HEK293 (cell line): ENCODE measurements at regions not wholly inside any gene's neighbourhood (a gene's known extent, or its start where the extent isn't known, plus 50 kb on each side); places are given as distances from the start of the nearest gene placed in this dataset.

Source experiments
- HOXA7 ChIP-seq: sonication (generic); formaldehyde crosslinking; IDR thresholded peaks from 2 replicates; pipeline ENCODE4 v1.8.1; 2022; ENCODE audit warnings: missing genetic modification reagents, borderline replicate concordance
- KLF16 ChIP-seq: fragments of 450-650 bp; formaldehyde crosslinking; IDR thresholded peaks from 2 replicates; pipeline ENCODE4 v1.5.1; 2017; ENCODE audit warnings: missing biosample characterization, missing genetic modification characterization
- ZBTB8A ChIP-seq: fragments of 450-650 bp; formaldehyde crosslinking; IDR thresholded peaks from 2 replicates; pipeline ENCODE4 v1.5.1; 2016; ENCODE audit warnings: missing biosample characterization, missing genetic modification characterization
- ZNF16 ChIP-seq: fragments of 450-650 bp; formaldehyde crosslinking; IDR thresholded peaks from 2 replicates; pipeline ENCODE4 v1.5.1; 2016; ENCODE audit warnings: low read depth, missing biosample characterization, missing genetic modification characterization
- ZNF169 ChIP-seq: fragments of 450-650 bp; formaldehyde crosslinking; IDR thresholded peaks from 2 replicates; pipeline ENCODE4 v1.5.1; 2016; ENCODE audit warnings: missing biosample characterization, missing genetic modification characterization
- ZNF23 ChIP-seq: fragments of 450-650 bp; formaldehyde crosslinking; IDR thresholded peaks from 2 replicates; pipeline ENCODE4 v1.5.1; 2016; ENCODE audit warnings: missing biosample characterization, missing genetic modification characterization, borderline replicate concordance
- ZNF350 ChIP-seq: fragments of 450-650 bp; formaldehyde crosslinking; IDR thresholded peaks from 2 replicates; pipeline ENCODE4 v1.5.0; 2017; ENCODE audit warnings: missing biosample characterization, mild to moderate bottlenecking, missing genetic modification characterization
- ZNF416 ChIP-seq: fragments of 450-650 bp; formaldehyde crosslinking; IDR thresholded peaks from 2 replicates; pipeline ENCODE4 v1.5.1; 2016; ENCODE audit warnings: missing biosample characterization, missing genetic modification characterization
- ZNF513 ChIP-seq: fragments of 450-650 bp; IDR thresholded peaks from 2 replicates; pipeline ENCODE4 v1.5.1; 2018; ENCODE audit warnings: missing biosample characterization, missing genetic modification characterization
- ZNF555 ChIP-seq: fragments of 450-650 bp; formaldehyde crosslinking; conservative IDR thresholded peaks from 2 replicates; pipeline ENCODE4 v1.5.1; 2017; ENCODE audit warnings: missing biosample characterization, mild to moderate bottlenecking, missing genetic modification characterization, inconsistent platforms
- TF ChIP-seq, protein P1 (sequence below): fragments of 450-650 bp; formaldehyde crosslinking; IDR thresholded peaks from 2 replicates; pipeline ENCODE4 v1.5.1; 2016; ENCODE audit warnings: missing biosample characterization, missing genetic modification characterization
- TF ChIP-seq, protein P2 (sequence below): fragments of 450-650 bp; formaldehyde crosslinking; IDR thresholded peaks from 2 replicates; pipeline ENCODE4; 2016; ENCODE audit warnings: missing biosample characterization, missing genetic modification characterization
- TF ChIP-seq, protein P3 (sequence below): fragments of 450-650 bp; formaldehyde crosslinking; IDR thresholded peaks from 2 replicates; pipeline ENCODE4 v1.5.1; 2016; ENCODE audit warnings: missing biosample characterization, missing genetic modification characterization
- TF ChIP-seq, protein P4 (sequence below): fragments of 450-650 bp; formaldehyde crosslinking; IDR thresholded peaks from 2 replicates; pipeline ENCODE4 v1.5.1; 2016; ENCODE audit warnings: missing biosample characterization, missing genetic modification characterization, borderline replicate concordance

DNA sequence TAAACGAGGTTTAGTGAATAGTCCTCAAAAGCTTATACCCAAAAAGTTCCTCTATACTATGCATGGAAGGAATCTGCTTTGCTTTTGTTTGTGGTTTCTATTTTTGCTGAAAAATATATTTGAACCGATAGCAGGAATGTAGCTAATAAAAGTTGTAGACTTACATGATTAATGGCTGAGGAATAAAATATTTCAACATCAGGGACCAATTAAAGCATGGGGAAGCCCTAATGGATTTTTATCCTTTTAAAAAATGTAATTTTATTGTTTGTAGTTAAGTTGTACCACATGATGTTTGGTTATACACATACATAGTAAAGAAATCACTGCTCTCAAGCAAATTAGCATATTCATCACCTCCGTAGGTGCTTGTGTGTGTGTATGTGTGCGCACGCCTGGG is 295.3 kb upstream of the CNTN5 start:
- TF ChIP-seq ZNF16 (no peak), HOXA7 (no peak), KLF16 (tag by site-specific recombination) (no peak), ZNF513 (tag by site-specific recombination) (no peak), ZNF23 (tag by site-specific recombination) (no peak), ZNF416 (tag by site-specific recombination) (no peak), ZNF350 (tag by site-specific recombination) (no peak), ZNF555 (tag by site-specific recombination) (no peak), ZNF169 (tag by site-specific recombination) (no peak), ZBTB8A (no peak)
- TF ChIP-seq, protein P1, sequence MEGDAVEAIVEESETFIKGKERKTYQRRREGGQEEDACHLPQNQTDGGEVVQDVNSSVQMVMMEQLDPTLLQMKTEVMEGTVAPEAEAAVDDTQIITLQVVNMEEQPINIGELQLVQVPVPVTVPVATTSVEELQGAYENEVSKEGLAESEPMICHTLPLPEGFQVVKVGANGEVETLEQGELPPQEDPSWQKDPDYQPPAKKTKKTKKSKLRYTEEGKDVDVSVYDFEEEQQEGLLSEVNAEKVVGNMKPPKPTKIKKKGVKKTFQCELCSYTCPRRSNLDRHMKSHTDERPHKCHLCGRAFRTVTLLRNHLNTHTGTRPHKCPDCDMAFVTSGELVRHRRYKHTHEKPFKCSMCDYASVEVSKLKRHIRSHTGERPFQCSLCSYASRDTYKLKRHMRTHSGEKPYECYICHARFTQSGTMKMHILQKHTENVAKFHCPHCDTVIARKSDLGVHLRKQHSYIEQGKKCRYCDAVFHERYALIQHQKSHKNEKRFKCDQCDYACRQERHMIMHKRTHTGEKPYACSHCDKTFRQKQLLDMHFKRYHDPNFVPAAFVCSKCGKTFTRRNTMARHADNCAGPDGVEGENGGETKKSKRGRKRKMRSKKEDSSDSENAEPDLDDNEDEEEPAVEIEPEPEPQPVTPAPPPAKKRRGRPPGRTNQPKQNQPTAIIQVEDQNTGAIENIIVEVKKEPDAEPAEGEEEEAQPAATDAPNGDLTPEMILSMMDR (tag by site-specific recombination) = no peak
- TF ChIP-seq, protein P2, sequence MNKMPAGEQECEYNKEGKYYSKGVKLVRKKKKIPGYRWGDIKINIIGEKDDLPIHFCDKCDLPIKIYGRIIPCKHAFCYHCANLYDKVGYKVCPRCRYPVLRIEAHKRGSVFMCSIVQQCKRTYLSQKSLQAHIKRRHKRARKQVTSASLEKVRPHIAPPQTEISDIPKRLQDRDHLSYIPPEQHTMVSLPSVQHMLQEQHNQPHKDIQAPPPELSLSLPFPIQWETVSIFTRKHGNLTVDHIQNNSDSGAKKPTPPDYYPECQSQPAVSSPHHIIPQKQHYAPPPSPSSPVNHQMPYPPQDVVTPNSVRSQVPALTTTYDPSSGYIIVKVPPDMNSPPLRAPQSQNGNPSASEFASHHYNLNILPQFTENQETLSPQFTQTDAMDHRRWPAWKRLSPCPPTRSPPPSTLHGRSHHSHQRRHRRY = no peak
- TF ChIP-seq, protein P3, sequence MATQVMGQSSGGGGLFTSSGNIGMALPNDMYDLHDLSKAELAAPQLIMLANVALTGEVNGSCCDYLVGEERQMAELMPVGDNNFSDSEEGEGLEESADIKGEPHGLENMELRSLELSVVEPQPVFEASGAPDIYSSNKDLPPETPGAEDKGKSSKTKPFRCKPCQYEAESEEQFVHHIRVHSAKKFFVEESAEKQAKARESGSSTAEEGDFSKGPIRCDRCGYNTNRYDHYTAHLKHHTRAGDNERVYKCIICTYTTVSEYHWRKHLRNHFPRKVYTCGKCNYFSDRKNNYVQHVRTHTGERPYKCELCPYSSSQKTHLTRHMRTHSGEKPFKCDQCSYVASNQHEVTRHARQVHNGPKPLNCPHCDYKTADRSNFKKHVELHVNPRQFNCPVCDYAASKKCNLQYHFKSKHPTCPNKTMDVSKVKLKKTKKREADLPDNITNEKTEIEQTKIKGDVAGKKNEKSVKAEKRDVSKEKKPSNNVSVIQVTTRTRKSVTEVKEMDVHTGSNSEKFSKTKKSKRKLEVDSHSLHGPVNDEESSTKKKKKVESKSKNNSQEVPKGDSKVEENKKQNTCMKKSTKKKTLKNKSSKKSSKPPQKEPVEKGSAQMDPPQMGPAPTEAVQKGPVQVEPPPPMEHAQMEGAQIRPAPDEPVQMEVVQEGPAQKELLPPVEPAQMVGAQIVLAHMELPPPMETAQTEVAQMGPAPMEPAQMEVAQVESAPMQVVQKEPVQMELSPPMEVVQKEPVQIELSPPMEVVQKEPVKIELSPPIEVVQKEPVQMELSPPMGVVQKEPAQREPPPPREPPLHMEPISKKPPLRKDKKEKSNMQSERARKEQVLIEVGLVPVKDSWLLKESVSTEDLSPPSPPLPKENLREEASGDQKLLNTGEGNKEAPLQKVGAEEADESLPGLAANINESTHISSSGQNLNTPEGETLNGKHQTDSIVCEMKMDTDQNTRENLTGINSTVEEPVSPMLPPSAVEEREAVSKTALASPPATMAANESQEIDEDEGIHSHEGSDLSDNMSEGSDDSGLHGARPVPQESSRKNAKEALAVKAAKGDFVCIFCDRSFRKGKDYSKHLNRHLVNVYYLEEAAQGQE (tag by site-specific recombination) = no peak
- TF ChIP-seq, protein P4, sequence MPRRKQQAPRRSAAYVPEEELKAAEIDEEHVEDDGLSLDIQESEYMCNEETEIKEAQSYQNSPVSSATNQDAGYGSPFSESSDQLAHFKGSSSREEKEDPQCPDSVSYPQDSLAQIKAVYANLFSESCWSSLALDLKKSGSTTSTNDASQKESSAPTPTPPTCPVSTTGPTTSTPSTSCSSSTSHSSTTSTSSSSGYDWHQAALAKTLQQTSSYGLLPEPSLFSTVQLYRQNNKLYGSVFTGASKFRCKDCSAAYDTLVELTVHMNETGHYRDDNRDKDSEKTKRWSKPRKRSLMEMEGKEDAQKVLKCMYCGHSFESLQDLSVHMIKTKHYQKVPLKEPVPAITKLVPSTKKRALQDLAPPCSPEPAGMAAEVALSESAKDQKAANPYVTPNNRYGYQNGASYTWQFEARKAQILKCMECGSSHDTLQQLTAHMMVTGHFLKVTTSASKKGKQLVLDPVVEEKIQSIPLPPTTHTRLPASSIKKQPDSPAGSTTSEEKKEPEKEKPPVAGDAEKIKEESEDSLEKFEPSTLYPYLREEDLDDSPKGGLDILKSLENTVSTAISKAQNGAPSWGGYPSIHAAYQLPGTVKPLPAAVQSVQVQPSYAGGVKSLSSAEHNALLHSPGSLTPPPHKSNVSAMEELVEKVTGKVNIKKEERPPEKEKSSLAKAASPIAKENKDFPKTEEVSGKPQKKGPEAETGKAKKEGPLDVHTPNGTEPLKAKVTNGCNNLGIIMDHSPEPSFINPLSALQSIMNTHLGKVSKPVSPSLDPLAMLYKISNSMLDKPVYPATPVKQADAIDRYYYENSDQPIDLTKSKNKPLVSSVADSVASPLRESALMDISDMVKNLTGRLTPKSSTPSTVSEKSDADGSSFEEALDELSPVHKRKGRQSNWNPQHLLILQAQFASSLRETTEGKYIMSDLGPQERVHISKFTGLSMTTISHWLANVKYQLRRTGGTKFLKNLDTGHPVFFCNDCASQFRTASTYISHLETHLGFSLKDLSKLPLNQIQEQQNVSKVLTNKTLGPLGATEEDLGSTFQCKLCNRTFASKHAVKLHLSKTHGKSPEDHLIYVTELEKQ (tag by site-specific recombination) = no peak
